ENCODE measurements at regions not wholly inside any gene's neighbourhood (a gene's known extent, or its start where the extent isn't known, plus 50 kb on each side); places are given as distances from the start of the nearest gene placed in this dataset.

- in situ Hi-C loops (cut with MboI; ENCODE audit: low sequenced_read_pairs) = no loop called here
These were observed 903.8 kb downstream of the BCL11B start for GRCh38 chr14:98368221-98368620.

- in situ Hi-C loops (cut with MboI; ENCODE audit: low sequenced_read_pairs) = no loop called here
These were observed 903.1 kb downstream of the BCL11B start for GRCh38 chr14:98368916-98369315.

- in situ Hi-C loops (cut with MboI; ENCODE audit: low sequenced_read_pairs) = no loop called here
These were observed 902.7 kb downstream of the BCL11B start for GRCh38 chr14:98369344-98369743.

- in situ Hi-C loops (cut with MboI; ENCODE audit: low sequenced_read_pairs) = no loop called here
These were observed 901.6 kb downstream of the BCL11B start for GRCh38 chr14:98370352-98370751.

- in situ Hi-C loops (cut with MboI; ENCODE audit: low sequenced_read_pairs) = no loop called here
These were observed 900.9 kb downstream of the BCL11B start for GRCh38 chr14:98371141-98371540.

GRCh38 chr14:98374136-98374535 lies 897.9 kb downstream of the BCL11B start:
- in situ Hi-C loops (cut with MboI; ENCODE audit: low sequenced_read_pairs) = no loop called here

- in situ Hi-C loops (cut with MboI; ENCODE audit: low sequenced_read_pairs) = no loop called here
These were observed 896.4 kb downstream of the BCL11B start for GRCh38 chr14:98375566-98375965.

- in situ Hi-C loops (cut with MboI; ENCODE audit: low sequenced_read_pairs) = no loop called here
These were observed 892.2 kb downstream of the BCL11B start for GRCh38 chr14:98379830-98380229.

GRCh38 chr14:98382662-98383061 lies 889.3 kb downstream of the BCL11B start:
- in situ Hi-C loops (cut with MboI; ENCODE audit: low sequenced_read_pairs) = no loop called here

- in situ Hi-C loops (cut with MboI; ENCODE audit: low sequenced_read_pairs) = no loop called here
These were observed 886.1 kb downstream of the BCL11B start for GRCh38 chr14:98385851-98386250.

GRCh38 chr14:98391061-98391460 lies 880.9 kb downstream of the BCL11B start:
- in situ Hi-C loops (cut with MboI; ENCODE audit: low sequenced_read_pairs) = no loop called here

GRCh38 chr14:98393527-98393926 lies 878.5 kb downstream of the BCL11B start:
- in situ Hi-C loops (cut with MboI; ENCODE audit: low sequenced_read_pairs) = no loop called here

GRCh38 chr14:98404811-98405210 lies 867.2 kb downstream of the BCL11B start:
- in situ Hi-C loops (cut with MboI; ENCODE audit: low sequenced_read_pairs) = no loop called here

GRCh38 chr14:98408024-98408555 lies 863.9 kb downstream of the BCL11B start:
- in situ Hi-C loops (cut with MboI; ENCODE audit: low sequenced_read_pairs) = no loop called here

- in situ Hi-C loops (cut with MboI; ENCODE audit: low sequenced_read_pairs) = no loop called here
These were observed 863.3 kb downstream of the BCL11B start for GRCh38 chr14:98408713-98409112.

- in situ Hi-C loops (cut with MboI; ENCODE audit: low sequenced_read_pairs) = no loop called here
These were observed 860.8 kb downstream of the BCL11B start for GRCh38 chr14:98411154-98411553.

GRCh38 chr14:98412431-98412830 lies 859.6 kb downstream of the BCL11B start:
- in situ Hi-C loops (cut with MboI; ENCODE audit: low sequenced_read_pairs) = no loop called here

GRCh38 chr14:98415766-98416165 lies 856.2 kb downstream of the BCL11B start:
- in situ Hi-C loops (cut with MboI; ENCODE audit: low sequenced_read_pairs) = no loop called here

GRCh38 chr14:98417001-98417400 lies 855.0 kb downstream of the BCL11B start:
- in situ Hi-C loops (cut with MboI; ENCODE audit: low sequenced_read_pairs) = no loop called here

GRCh38 chr14:98428483-98428994 lies 843.5 kb downstream of the BCL11B start:
- in situ Hi-C loops (cut with MboI; ENCODE audit: low sequenced_read_pairs) = no loop called here

GRCh38 chr14:98433436-98433835 lies 838.6 kb downstream of the BCL11B start:
- in situ Hi-C loops (cut with MboI; ENCODE audit: low sequenced_read_pairs) = no loop called here

- in situ Hi-C loops (cut with MboI; ENCODE audit: low sequenced_read_pairs) = no loop called here
These were observed 834.9 kb downstream of the BCL11B start for GRCh38 chr14:98437113-98437512.

- in situ Hi-C loops (cut with MboI; ENCODE audit: low sequenced_read_pairs) = no loop called here
These were observed 827.9 kb downstream of the BCL11B start for GRCh38 chr14:98444077-98444476.

Measured in HL-60/S4 (cell line).